Endothelial cell (in vitro differentiated cells): ENCODE measurements at regions not wholly inside any gene's neighbourhood (a gene's known extent, or its start where the extent isn't known, plus 50 kb on each side); places are given as distances from the start of the nearest gene placed in this dataset.
"Not testable (repeated sequence)": the region's sequence is repeated elsewhere in the genome, so short reads cannot be mapped to it uniquely, and the experiment has no call there.

Source experiments
- DNase-seq: peaks from one replicate; pipeline ENCODE4 v3.0.0; 2021; ENCODE audit warnings: low spot score
- H3K27ac Mint-ChIP-seq: one replicate; pipeline ENCODE4 v1.8.0; 2021; ENCODE audit warnings: mixed read lengths, inconsistent platforms; ENCODE audit not compliant: unreplicated experiment
- H3K27me3 Mint-ChIP-seq: one replicate; pipeline ENCODE4 v1.8.0; 2021; ENCODE audit warnings: mild to moderate bottlenecking, moderate library complexity, mixed read lengths, inconsistent platforms; ENCODE audit not compliant: unreplicated experiment
- H3K36me3 Mint-ChIP-seq: one replicate; pipeline ENCODE4 v1.8.0; 2021; ENCODE audit warnings: mild to moderate bottlenecking, low read depth, mixed read lengths, inconsistent platforms; ENCODE audit not compliant: unreplicated experiment
- H3K4me1 Mint-ChIP-seq: one replicate; pipeline ENCODE4 v1.8.0; 2021; ENCODE audit warnings: mild to moderate bottlenecking, mixed read lengths, inconsistent platforms; ENCODE audit not compliant: unreplicated experiment
- H3K4me3 Mint-ChIP-seq: one replicate; pipeline ENCODE4 v1.8.0; 2021; ENCODE audit warnings: mild to moderate bottlenecking, mixed read lengths, inconsistent platforms; ENCODE audit not compliant: unreplicated experiment
- H3K9me3 Mint-ChIP-seq: one replicate; pipeline ENCODE4 v1.8.0; 2021; ENCODE audit warnings: mixed read lengths, inconsistent platforms; ENCODE audit not compliant: unreplicated experiment
- TF ChIP-seq, protein P1 (sequence below): fragments of 200-600 bp; sonication (generic); IDR thresholded peaks from one replicate; pipeline ENCODE4 v1.5.0; 2021; ENCODE audit warnings: antibody characterized with exemption; ENCODE audit not compliant: unreplicated experiment

DNA sequence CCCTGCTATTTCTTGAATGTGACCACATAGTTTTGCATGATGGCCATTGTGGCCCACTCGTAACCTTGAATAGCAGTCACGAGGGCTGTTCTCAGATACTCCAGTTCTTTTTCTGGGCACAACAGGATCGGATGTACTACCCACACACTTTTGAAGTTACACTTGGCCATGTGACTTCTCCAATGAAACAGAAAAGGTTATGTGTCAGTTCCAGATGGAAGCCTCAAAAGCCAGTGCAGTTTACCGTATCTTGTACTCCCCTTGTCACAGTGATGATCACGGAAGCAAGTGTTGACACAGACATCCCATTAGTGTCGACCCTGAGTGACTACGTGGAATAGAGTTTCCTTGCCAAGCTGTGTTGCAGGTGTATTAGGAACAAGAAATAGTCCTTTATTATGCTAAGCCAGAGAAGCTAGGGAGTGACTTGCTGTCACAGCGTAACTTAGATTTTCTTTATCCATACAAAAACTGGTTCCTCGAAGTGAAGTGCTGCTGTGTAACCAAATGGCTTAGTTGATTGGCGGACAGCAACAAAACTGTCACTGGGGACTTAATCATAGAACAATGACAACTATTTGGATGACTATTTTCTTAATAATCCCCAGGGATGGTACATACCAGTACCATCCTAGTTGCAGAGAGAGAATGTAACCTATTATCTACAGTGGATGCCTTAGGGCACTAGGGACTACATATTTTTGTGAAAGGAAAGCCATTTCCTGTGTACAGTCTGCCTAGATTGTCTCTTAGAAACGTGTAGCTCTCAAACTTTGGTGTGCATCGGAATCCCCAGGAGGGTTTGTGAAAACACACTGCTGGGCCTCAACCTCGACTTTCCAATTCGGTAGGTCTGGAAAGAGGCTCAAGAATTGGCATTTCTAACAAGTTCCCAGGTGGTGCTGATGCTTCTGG lies 90.1 kb upstream of the DMRT1 start:
- Mint-ChIP-seq H3K27me3 (no peaks in the 10 kb centered on the region), H3K4me1 (peaks cover 8% of the 10 kb centered on the region), H3K9me3 (no peaks in the 10 kb centered on the region), H3K27ac (no peak overlapping the region), H3K36me3 (peaks cover 2% of the 10 kb centered on the region), H3K4me3 (no peak overlapping the region)
- no peak for DNase-seq
- TF ChIP-seq, protein P1, sequence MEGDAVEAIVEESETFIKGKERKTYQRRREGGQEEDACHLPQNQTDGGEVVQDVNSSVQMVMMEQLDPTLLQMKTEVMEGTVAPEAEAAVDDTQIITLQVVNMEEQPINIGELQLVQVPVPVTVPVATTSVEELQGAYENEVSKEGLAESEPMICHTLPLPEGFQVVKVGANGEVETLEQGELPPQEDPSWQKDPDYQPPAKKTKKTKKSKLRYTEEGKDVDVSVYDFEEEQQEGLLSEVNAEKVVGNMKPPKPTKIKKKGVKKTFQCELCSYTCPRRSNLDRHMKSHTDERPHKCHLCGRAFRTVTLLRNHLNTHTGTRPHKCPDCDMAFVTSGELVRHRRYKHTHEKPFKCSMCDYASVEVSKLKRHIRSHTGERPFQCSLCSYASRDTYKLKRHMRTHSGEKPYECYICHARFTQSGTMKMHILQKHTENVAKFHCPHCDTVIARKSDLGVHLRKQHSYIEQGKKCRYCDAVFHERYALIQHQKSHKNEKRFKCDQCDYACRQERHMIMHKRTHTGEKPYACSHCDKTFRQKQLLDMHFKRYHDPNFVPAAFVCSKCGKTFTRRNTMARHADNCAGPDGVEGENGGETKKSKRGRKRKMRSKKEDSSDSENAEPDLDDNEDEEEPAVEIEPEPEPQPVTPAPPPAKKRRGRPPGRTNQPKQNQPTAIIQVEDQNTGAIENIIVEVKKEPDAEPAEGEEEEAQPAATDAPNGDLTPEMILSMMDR: no peak

DNA sequence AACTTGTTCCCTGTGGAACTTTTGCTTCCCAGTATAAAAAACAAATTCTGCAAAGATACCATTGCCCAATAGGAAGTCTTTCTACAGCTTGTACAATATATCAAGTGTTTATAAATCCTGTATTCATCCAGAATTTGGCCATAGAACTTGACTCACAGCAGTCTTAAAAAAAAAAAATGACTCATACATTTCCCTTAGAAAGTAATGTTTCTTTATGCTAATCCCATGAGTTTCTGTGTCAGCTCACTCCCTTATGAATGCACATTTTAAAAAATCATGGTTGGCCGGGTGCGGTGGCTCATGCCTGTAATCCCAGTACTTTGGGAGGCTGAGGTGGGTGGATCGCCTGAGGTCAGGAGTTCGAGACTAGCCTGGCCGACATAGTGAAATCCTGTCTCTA lies 89.3 kb upstream of the DMRT1 start:
- no peaks in the 10 kb centered on the region for H3K36me3 Mint-ChIP-seq
- DNase-seq: no peak
- TF ChIP-seq, protein P1: no peak

DNA sequence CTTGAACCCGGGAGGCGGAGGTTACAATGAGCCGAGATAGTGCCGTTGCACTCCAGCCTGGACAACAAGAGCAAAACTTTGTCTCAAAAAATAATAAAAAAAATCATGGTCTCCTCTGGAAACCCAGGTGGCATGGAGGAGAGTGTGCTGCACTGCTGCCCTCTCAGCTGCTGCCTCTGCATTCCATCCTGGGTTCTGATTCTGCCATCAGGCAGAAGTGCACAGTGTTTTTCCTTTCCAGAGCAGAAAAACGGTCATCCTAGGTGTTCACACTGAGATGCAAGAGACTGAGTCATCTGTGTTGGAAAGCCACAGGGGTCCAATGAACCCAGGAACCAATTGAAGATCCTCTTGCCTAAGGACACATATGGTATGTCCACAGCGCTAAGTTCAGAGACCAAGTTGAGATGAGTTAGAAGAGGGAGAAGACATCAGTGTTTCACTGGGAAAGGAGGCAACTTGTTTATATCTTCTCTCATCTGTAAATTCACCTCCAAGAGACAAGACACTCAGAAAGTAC lies 88.8 kb upstream of the DMRT1 start:
- H3K36me3 Mint-ChIP-seq: no peaks in the 10 kb centered on the region
- H3K27me3 Mint-ChIP-seq: no peaks in the 10 kb centered on the region
- no peak overlapping the region for H3K27ac Mint-ChIP-seq
- H3K4me3 Mint-ChIP-seq: no peak overlapping the region
- no peaks in the 10 kb centered on the region for H3K9me3 Mint-ChIP-seq
- no peak for DNase-seq
- TF ChIP-seq, protein P1: no peak
- peaks cover 8% of the 10 kb centered on the region for H3K4me1 Mint-ChIP-seq

More for the DNA sequence above, 89.3 kb upstream of the DMRT1 start:
- Mint-ChIP-seq H3K27me3 (no peaks in the 10 kb centered on the region), H3K9me3 (no peaks in the 10 kb centered on the region), H3K27ac (no peak overlapping the region), H3K4me3 (no peak overlapping the region), H3K4me1 (peaks cover 8% of the 10 kb centered on the region)

DNA sequence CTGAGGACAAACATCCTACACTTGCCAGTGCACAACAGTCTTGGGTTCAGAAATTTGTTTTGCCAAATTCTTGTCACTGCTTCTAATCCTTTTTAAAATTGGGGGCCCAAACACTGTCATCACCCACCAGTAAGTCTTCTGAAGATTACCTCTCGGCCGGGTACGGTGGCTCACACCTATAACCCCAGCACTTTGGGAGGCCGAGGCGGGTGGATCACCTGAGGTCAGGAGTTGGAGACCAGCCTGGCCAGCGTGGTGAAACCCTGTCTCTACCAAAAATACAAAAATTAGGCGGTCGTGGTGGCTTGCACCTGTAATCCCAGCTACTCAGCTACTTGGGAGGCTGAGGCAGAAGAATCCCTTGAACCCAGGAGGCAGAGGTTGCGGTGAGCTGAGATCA lies 87.8 kb upstream of the DMRT1 start:
- not testable (repeated sequence) for H3K9me3 Mint-ChIP-seq, H3K36me3 Mint-ChIP-seq, DNase-seq, H3K27me3 Mint-ChIP-seq, H3K27ac Mint-ChIP-seq, H3K4me3 Mint-ChIP-seq, H3K4me1 Mint-ChIP-seq

DNA sequence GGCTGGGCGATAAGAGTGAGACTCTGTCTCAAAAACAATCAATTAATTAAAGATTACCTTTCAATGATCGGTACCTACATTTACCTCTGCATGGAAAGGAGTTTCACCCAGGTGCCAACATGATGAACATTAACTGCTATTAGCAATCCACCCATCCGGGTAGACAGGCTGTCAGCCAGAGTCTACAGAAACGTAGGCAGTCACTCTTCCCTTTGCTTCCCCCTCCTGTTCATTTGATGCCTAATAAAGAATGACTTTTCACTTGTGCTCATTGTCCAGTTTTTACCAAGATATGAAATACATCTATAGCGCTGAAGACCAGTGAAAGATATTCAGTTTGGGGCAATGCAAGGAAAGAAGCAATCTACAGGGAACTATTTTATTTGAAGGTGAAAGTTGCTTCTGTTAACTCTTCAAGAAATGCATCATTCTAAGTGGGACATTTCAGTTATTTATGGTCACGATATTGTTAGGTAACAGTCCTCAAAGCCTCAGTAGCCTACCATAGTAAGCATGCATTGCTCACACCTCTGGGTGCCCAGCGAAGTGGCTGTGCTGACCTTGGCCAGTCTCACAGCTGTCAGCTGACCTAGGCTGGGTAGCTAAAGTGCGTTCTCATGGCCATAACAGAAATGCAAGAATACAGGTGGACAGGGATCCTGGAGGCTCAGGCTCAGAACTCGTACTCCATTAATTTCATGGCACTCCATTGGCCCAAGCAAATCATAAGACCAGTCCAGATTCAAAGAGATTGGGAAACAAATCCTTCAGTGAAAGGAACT lies 87.2 kb upstream of the DMRT1 start:
- Mint-ChIP-seq H3K27ac (no peak overlapping the region), H3K36me3 (no peaks in the 10 kb centered on the region), H3K4me1 (peaks cover 8% of the 10 kb centered on the region), H3K27me3 (no peaks in the 10 kb centered on the region), H3K4me3 (no peak overlapping the region), H3K9me3 (no peaks in the 10 kb centered on the region)
- no peak for DNase-seq
- TF ChIP-seq, protein P1: no peak
